ENCODE measurements at regions not wholly inside any gene's neighbourhood (a gene's known extent, or its start where the extent isn't known, plus 50 kb on each side); places are given as distances from the start of the nearest gene placed in this dataset.

GRCh38 chr7:437329-438251, 82.1 kb downstream of the PDGFA start:
- no peaks in the 10 kb centered on the region for H3K36me3 ChIP-seq (ENCODE audit: control insufficient read depth in 4 of 4, insufficient read depth in 4 of 4, low read length in 4 of 4)
- WGBS, 2 donors: 85 to 89% methylated on average over 43 of the region's 43 CpGs
- no peak for TF ChIP-seq CTCF (IDR thresholded peaks at IDR 0.05; ENCODE audit: control extremely low read depth, extremely low read depth)
- H3K27ac ChIP-seq (ENCODE audit: low read depth in 1 of 2, low read length in 1 of 2): no peak overlapping the region
- H3K4me3 ChIP-seq: no peak overlapping the region
- ATAC-seq (ENCODE audit: insufficient read depth, low FRiP score) (no peak), DNase-seq (no peak)
- peaks cover 0 to 7% (median 0%) of the 10 kb centered on the region in 5 donors for H3K4me1 ChIP-seq (ENCODE audit: control insufficient read depth in 5 of 5, insufficient read depth in 5 of 5, low read length in 5 of 5)
- H3K27me3 ChIP-seq (ENCODE audit: control insufficient read depth in 3 of 3, insufficient read depth in 3 of 3, low read length in 2 of 3): no peaks in the 10 kb centered on the region
- H3K9me3 ChIP-seq (ENCODE audit: control insufficient read depth in 4 of 4, insufficient read depth in 3 of 4, low read length in 3 of 4): no peaks in the 10 kb centered on the region
- no peak overlapping the region for H3K9ac ChIP-seq (ENCODE audit: insufficient read depth in 1 of 2, low read length in 2 of 2)

- H3K27me3 ChIP-seq (ENCODE audit: control insufficient read depth in 3 of 3, insufficient read depth in 3 of 3, low read length in 2 of 3): no peaks in the 10 kb centered on the region
- H3K9me3 ChIP-seq (ENCODE audit: control insufficient read depth in 4 of 4, insufficient read depth in 3 of 4, low read length in 3 of 4): peaks cover 0 to 3% (median 0%) of the 10 kb centered on the region in 4 donors
- peaks cover 0 to 7% (median 0%) of the 10 kb centered on the region in 5 donors for H3K4me1 ChIP-seq (ENCODE audit: control insufficient read depth in 5 of 5, insufficient read depth in 5 of 5, low read length in 5 of 5)
- H3K27ac ChIP-seq (ENCODE audit: low read depth in 1 of 2, low read length in 1 of 2): no peak overlapping the region
- H3K36me3 ChIP-seq (ENCODE audit: control insufficient read depth in 4 of 4, insufficient read depth in 4 of 4, low read length in 4 of 4): no peaks in the 10 kb centered on the region
- no peak overlapping the region for H3K4me3 ChIP-seq
- 86 to 90% methylated on average over 7 of the region's 7 CpGs for WGBS, 2 donors
- DNase-seq (no peak), ATAC-seq (ENCODE audit: insufficient read depth, low FRiP score) (no peak)
- no peak for TF ChIP-seq CTCF (IDR thresholded peaks at IDR 0.05; ENCODE audit: control extremely low read depth, extremely low read depth)
- H3K9ac ChIP-seq (ENCODE audit: insufficient read depth in 1 of 2, low read length in 2 of 2): no peak overlapping the region
These were observed 81.3 kb downstream of the PDGFA start for GRCh38 chr7:438361-438760.

- H3K27me3 ChIP-seq (ENCODE audit: control insufficient read depth in 3 of 3, insufficient read depth in 3 of 3, low read length in 2 of 3): no peaks in the 10 kb centered on the region
- H3K9me3 ChIP-seq (ENCODE audit: control insufficient read depth in 4 of 4, insufficient read depth in 3 of 4, low read length in 3 of 4): peaks cover 0 to 3% (median 0%) of the 10 kb centered on the region in 4 donors
- H3K9ac ChIP-seq (ENCODE audit: insufficient read depth in 1 of 2, low read length in 2 of 2): no peak overlapping the region
- DNase-seq (no peak), ATAC-seq (ENCODE audit: insufficient read depth, low FRiP score) (no peak)
- no peak for TF ChIP-seq CTCF (IDR thresholded peaks at IDR 0.05; ENCODE audit: control extremely low read depth, extremely low read depth)
- H3K4me1 ChIP-seq (ENCODE audit: control insufficient read depth in 5 of 5, insufficient read depth in 5 of 5, low read length in 5 of 5): peaks cover 0 to 7% (median 0%) of the 10 kb centered on the region in 5 donors
- no peak overlapping the region for H3K4me3 ChIP-seq
- H3K36me3 ChIP-seq (ENCODE audit: control insufficient read depth in 4 of 4, insufficient read depth in 4 of 4, low read length in 4 of 4): no peaks in the 10 kb centered on the region
- 93 to 95% methylated on average over 14 of the region's 14 CpGs for WGBS, 2 donors
- H3K27ac ChIP-seq (ENCODE audit: low read depth in 1 of 2, low read length in 1 of 2): no peak overlapping the region
These were observed 80.7 kb downstream of the PDGFA start for GRCh38 chr7:438916-439315.

Measured in lung (tissue), 11 donors.